ENCODE measurements at regions not wholly inside any gene's neighbourhood (a gene's known extent, or its start where the extent isn't known, plus 50 kb on each side); places are given as distances from the start of the nearest gene placed in this dataset.

DNA sequence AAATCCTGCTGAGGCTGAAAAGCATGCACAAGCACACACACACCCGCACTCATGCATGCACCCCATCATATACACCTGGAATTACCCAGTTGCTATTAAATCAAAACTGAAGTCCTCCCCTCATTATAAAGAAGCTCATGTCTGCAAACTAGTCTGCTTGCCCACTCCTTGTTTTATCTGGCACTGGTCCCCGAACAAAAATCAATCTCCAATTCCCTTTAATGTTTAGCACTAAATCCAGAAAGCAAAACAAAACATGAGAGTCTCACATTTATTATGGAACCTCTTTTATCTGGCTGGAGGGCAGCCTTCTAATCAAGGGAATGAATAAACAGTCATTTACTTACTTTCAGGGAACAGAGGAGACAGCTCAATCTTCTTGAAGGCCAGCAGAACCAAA is 1093.4 kb upstream of the FLRT2 start:
- Histone ChIP-seq H3K79me2 (ENCODE audit: insufficient read depth, low read depth) (no peaks in the 10 kb centered on the region), H4K20me1 (ENCODE audit: insufficient read depth) (no peaks in the 10 kb centered on the region), H3K36me3 (ENCODE audit: insufficient read depth) (no peaks in the 10 kb centered on the region), H3K4me1 (ENCODE audit: low read depth, poor library complexity, severe bottlenecking) (no peaks in the 10 kb centered on the region), H3K4me2 (no peak overlapping the region), H3K4me3 (IDR thresholded peaks at IDR 0.05; ENCODE audit: insufficient read depth, low read depth, low read length) (no peak overlapping the region), H3K9ac (no peak overlapping the region), H3K27me3 (ENCODE audit: insufficient read depth, low read depth) (no peaks in the 10 kb centered on the region), H2AFZ (ENCODE audit: low read depth) (no peak overlapping the region), H3K27ac (no peak overlapping the region)
- TF ChIP-seq, protein P1, sequence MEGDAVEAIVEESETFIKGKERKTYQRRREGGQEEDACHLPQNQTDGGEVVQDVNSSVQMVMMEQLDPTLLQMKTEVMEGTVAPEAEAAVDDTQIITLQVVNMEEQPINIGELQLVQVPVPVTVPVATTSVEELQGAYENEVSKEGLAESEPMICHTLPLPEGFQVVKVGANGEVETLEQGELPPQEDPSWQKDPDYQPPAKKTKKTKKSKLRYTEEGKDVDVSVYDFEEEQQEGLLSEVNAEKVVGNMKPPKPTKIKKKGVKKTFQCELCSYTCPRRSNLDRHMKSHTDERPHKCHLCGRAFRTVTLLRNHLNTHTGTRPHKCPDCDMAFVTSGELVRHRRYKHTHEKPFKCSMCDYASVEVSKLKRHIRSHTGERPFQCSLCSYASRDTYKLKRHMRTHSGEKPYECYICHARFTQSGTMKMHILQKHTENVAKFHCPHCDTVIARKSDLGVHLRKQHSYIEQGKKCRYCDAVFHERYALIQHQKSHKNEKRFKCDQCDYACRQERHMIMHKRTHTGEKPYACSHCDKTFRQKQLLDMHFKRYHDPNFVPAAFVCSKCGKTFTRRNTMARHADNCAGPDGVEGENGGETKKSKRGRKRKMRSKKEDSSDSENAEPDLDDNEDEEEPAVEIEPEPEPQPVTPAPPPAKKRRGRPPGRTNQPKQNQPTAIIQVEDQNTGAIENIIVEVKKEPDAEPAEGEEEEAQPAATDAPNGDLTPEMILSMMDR (conservative IDR thresholded peaks at IDR 0.05; ENCODE audit: low read depth, low read length), result no peak

DNA sequence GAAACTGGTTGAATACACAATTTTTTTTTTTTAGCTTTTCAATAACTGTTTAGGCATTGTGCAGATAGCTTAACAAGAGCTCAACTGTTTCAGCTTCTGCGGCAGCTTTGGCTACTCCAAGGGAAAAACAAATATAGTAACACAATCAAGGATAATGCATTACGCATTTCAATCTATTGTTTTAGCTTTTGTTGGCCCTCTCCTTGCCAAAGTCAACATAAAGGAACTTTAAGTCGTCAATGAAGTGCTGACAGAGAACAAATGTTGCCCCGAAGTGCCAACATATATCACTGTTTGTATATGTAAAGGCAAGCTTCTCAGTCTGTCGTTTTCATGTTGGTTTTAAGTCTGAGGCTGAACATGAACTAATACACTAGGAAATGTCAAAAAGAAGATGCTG is 1087.4 kb upstream of the FLRT2 start:
- H3K27ac ChIP-seq, result no peak overlapping the region
- no peak overlapping the region for H3K9ac ChIP-seq
- TF ChIP-seq, protein P1 (conservative IDR thresholded peaks at IDR 0.05; ENCODE audit: low read depth, low read length), result no peak
- no peaks in the 10 kb centered on the region for H4K20me1 ChIP-seq (ENCODE audit: insufficient read depth)
- H3K27me3 ChIP-seq (ENCODE audit: insufficient read depth, low read depth), result no peaks in the 10 kb centered on the region
- no peak overlapping the region for H2AFZ ChIP-seq (ENCODE audit: low read depth)
- H3K4me1 ChIP-seq (ENCODE audit: low read depth, poor library complexity, severe bottlenecking), result no peaks in the 10 kb centered on the region
- no peak overlapping the region for H3K4me2 ChIP-seq
- no peaks in the 10 kb centered on the region for H3K79me2 ChIP-seq (ENCODE audit: insufficient read depth, low read depth)
- no peaks in the 10 kb centered on the region for H3K36me3 ChIP-seq (ENCODE audit: insufficient read depth)
- H3K4me3 ChIP-seq (IDR thresholded peaks at IDR 0.05; ENCODE audit: insufficient read depth, low read depth, low read length), result no peak overlapping the region

DNA sequence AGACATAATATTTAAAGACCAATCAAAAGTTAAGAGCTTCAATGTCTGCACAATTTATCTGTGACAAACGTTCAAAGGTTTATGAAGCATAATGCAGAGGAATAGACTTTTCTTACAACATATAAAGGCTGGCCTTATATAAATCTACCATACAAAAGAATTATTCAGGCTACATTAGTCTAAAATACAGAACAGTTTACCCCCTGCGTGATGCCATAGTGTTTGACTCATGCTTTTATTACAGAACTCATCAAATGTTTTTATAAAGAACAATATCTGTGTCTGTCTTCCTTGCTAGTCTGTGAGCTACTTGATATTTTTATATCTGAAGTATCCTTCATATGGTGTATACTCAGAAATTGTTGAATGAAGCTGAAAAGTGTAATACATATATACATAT is 1084.5 kb upstream of the FLRT2 start:
- H3K9ac ChIP-seq, result no peak overlapping the region
- no peaks in the 10 kb centered on the region for H4K20me1 ChIP-seq (ENCODE audit: insufficient read depth)
- no peak overlapping the region for H2AFZ ChIP-seq (ENCODE audit: low read depth)
- H3K36me3 ChIP-seq (ENCODE audit: insufficient read depth), result no peaks in the 10 kb centered on the region
- H3K27me3 ChIP-seq (ENCODE audit: insufficient read depth, low read depth), result no peaks in the 10 kb centered on the region
- no peaks in the 10 kb centered on the region for H3K79me2 ChIP-seq (ENCODE audit: insufficient read depth, low read depth)
- H3K27ac ChIP-seq, result no peak overlapping the region
- no peak overlapping the region for H3K4me2 ChIP-seq
- no peaks in the 10 kb centered on the region for H3K4me1 ChIP-seq (ENCODE audit: low read depth, poor library complexity, severe bottlenecking)
- TF ChIP-seq, protein P1 (conservative IDR thresholded peaks at IDR 0.05; ENCODE audit: low read depth, low read length), result no peak
- no peak overlapping the region for H3K4me3 ChIP-seq (IDR thresholded peaks at IDR 0.05; ENCODE audit: insufficient read depth, low read depth, low read length)

DNA sequence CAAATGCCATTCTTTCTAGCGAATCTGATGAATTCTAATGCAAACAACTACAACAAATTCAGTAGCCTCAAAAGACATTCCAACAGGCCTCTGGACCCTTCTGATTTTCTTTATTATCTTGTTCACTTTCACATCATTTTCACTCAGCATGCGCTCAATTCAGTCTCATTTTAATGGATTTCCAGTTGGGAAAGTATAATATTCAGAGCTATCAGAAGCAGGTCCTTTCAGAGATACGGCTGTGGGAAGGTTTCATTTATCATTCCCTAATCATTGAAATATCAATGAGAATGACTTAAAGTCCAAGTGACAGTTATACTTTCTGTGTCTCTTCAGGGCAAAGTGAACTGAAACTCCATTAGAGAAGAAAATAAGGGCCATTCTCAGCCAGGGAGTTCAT is 1083.7 kb upstream of the FLRT2 start:
- H3K9ac ChIP-seq, result no peak overlapping the region
- no peaks in the 10 kb centered on the region for H3K4me1 ChIP-seq (ENCODE audit: low read depth, poor library complexity, severe bottlenecking)
- no peak overlapping the region for H3K4me2 ChIP-seq
- no peaks in the 10 kb centered on the region for H4K20me1 ChIP-seq (ENCODE audit: insufficient read depth)
- no peaks in the 10 kb centered on the region for H3K79me2 ChIP-seq (ENCODE audit: insufficient read depth, low read depth)
- no peaks in the 10 kb centered on the region for H3K36me3 ChIP-seq (ENCODE audit: insufficient read depth)
- no peak overlapping the region for H3K27ac ChIP-seq
- H3K27me3 ChIP-seq (ENCODE audit: insufficient read depth, low read depth), result no peaks in the 10 kb centered on the region
- no peak overlapping the region for H3K4me3 ChIP-seq (IDR thresholded peaks at IDR 0.05; ENCODE audit: insufficient read depth, low read depth, low read length)
- no peak overlapping the region for H2AFZ ChIP-seq (ENCODE audit: low read depth)
- TF ChIP-seq, protein P1 (conservative IDR thresholded peaks at IDR 0.05; ENCODE audit: low read depth, low read length), result no peak
